Central memory CD8-positive, alpha-beta T cell (primary cell): ENCODE measurements at regions not wholly inside any gene's neighbourhood (a gene's known extent, or its start where the extent isn't known, plus 50 kb on each side); places are given as distances from the start of the nearest gene placed in this dataset.

Experiments used
- ATAC-seq: fragments of 150-1000 bp; cut with Tn5 transposase; replicated peaks from 2 replicates; pipeline ENCODE4 v1.10.0; 2022; ENCODE audit warnings: mild to moderate bottlenecking, moderate FRiP score, moderate number of reproducible peaks; ENCODE audit not compliant: poor library complexity, severe bottlenecking; ENCODE audit errors: extremely low read depth
- DNase-seq, 2 donors: peaks; one replicate each; pipeline ENCODE4 v3.0.0; 2021; ENCODE audit warnings: low spot score in 2 of 2
- H3K27ac Mint-ChIP-seq: one replicate; pipeline ENCODE4 v1.8.0; 2022; ENCODE audit warnings: low read depth, mild to moderate bottlenecking, moderate library complexity, mixed read lengths
- H3K27me3 Mint-ChIP-seq: one replicate; pipeline ENCODE4 v1.8.0; 2022; ENCODE audit warnings: mixed read lengths
- H3K36me3 Mint-ChIP-seq: one replicate; pipeline ENCODE4 v1.8.0; 2022; ENCODE audit warnings: mild to moderate bottlenecking, moderate library complexity, mixed read lengths; ENCODE audit not compliant: insufficient read depth
- H3K4me1 Mint-ChIP-seq: one replicate; pipeline ENCODE4 v1.8.0; 2022; ENCODE audit warnings: mixed read lengths
- H3K4me3 Mint-ChIP-seq: one replicate; pipeline ENCODE4 v1.8.0; 2022; ENCODE audit warnings: mild to moderate bottlenecking, moderate library complexity, mixed read lengths
- H3K9me3 Mint-ChIP-seq: one replicate; pipeline ENCODE4 v1.8.0; 2022; ENCODE audit warnings: mixed read lengths

DNA sequence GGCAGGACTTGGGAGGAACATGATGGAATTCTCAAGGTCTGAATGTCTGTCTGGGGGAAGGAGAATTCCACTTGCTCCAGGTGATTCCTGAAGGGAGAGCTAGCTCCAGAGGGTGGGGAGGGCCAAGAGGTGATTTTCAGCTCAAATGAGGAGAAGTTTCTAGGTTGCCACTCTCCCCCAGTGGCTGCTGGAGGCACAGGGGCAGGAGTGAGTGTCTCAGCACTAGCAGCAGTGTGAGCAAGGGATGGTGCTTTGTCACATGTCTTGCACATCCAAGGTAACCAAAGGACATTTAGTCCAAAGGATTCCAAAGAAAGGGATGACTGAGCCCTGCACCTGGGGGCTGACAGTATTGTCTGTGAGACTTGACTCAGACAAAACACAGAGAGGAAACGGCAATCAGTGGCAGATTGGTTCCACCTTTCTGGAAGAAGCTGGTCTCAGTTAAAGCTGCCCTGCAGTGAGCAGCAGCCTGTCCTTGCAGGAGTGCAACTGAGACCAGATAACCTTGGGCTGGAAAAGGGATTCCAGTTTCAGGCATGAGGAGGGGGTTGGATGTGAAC, 51.2 kb upstream of the PCBD1 start:
- ATAC-seq: no peak

DNA sequence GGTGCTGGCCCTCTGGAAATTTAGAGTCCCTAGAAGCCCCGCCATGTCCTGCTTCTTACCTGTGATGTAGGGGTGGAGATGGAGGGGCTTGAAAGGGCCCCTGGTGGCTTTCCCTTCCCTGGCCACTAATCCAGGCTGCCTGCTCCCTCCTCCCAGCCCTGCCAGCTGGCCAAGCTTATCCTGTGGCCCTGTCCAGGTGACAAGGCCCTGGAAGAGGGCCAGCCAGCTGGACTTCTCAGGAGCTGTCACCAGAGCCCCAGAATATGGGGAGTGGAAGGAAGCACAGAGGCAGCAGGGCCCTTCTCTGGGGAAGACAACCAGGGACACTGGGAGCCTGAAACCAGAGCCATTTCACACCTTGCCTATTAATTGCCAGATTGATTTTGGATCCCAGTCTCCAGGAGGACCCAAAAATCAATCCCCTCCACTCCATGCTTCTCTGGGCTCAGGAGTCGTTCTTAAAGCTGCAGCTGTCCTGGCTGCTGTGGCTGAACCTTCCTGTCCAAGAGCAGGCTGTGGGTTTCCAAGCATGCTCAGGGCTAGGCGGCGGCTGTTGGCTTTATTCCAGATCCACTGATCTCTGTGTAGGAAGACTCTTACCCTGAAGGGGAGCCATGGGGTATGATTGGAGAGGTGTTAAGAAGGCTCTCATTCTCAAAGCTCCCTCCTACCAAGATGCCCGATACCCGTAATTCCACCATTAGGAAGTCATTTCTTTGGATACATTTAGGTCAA, 52.6 kb upstream of the PCBD1 start:
- Mint-ChIP-seq H3K27me3 (peaks cover 18% of the 10 kb centered on the region), H3K9me3 (no peaks in the 10 kb centered on the region), H3K27ac (no peak overlapping the region), H3K4me3 (no peak overlapping the region), H3K4me1 (no peaks in the 10 kb centered on the region), H3K36me3 (no peaks in the 10 kb centered on the region)
- DNase-seq: no peak
- ATAC-seq: no peak

More for the DNA sequence above, 51.2 kb upstream of the PCBD1 start:
- Mint-ChIP-seq H3K27ac (no peak overlapping the region), H3K9me3 (no peaks in the 10 kb centered on the region), H3K27me3 (peaks cover 18% of the 10 kb centered on the region), H3K4me3 (no peak overlapping the region), H3K4me1 (no peaks in the 10 kb centered on the region), H3K36me3 (no peaks in the 10 kb centered on the region)
- no peak for DNase-seq

GRCh38 chr10:70942125-70942524, 53.8 kb upstream of the PCBD1 start:
- ATAC-seq (no peak), DNase-seq (no peak)
- H3K27me3 Mint-ChIP-seq: peaks cover 18% of the 10 kb centered on the region
- H3K9me3 Mint-ChIP-seq: no peaks in the 10 kb centered on the region
- H3K27ac Mint-ChIP-seq: no peak overlapping the region
- H3K4me1 Mint-ChIP-seq: no peaks in the 10 kb centered on the region
- no peaks in the 10 kb centered on the region for H3K36me3 Mint-ChIP-seq
- H3K4me3 Mint-ChIP-seq: no peak overlapping the region

DNA sequence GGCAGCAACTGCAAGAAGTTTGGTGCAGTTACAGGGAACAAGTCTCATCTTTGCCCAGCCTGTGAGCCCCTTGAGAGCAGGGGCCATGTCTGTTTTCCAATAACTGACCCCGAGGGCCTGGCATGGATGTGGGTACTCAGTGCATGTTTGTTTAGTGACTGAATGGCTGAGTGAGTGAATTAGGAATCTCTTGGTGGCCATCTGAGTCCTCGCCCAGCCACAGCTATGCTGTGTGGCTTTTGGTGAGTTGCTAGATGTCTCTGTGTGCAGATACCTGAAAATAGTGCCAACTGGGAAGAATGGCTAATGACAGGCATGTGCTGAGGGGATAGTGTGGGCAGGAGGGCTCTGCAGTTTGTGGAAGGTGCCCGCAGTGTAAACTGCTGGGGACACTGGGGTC, 54.4 kb upstream of the PCBD1 start:
- Mint-ChIP-seq H3K36me3 (no peaks in the 10 kb centered on the region), H3K27me3 (peaks cover 18% of the 10 kb centered on the region), H3K9me3 (no peaks in the 10 kb centered on the region), H3K4me3 (no peak overlapping the region), H3K4me1 (no peaks in the 10 kb centered on the region), H3K27ac (no peak overlapping the region)
- DNase-seq: no peak
- no peak for ATAC-seq

DNA sequence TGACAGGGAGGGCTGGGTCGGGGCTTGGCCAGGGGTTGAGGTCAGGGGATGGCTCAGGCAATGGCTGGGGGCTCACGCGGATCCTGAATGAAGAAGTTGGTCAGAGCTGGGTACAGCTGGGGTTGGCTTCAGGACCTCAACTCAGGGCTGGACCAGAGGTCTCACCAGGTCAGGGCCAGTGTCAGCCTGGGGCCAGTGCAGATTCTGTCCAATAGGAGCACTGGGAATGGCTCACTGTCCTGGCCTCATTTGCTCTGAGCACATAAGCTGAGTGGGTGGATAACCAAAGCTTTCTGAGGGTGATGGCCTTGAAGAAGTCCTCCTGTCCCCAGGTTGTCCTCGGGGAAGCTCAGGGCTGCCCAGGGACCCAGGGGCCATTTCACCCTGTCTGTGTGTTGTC, 54.9 kb upstream of the PCBD1 start:
- no peaks in the 10 kb centered on the region for H3K36me3 Mint-ChIP-seq
- H3K9me3 Mint-ChIP-seq: no peaks in the 10 kb centered on the region
- no peak for DNase-seq
- H3K27ac Mint-ChIP-seq: no peak overlapping the region
- ATAC-seq: no peak
- no peak overlapping the region for H3K4me3 Mint-ChIP-seq
- no peaks in the 10 kb centered on the region for H3K4me1 Mint-ChIP-seq
- peaks cover 18% of the 10 kb centered on the region for H3K27me3 Mint-ChIP-seq

- Mint-ChIP-seq H3K36me3 (no peaks in the 10 kb centered on the region), H3K4me3 (no peak overlapping the region), H3K4me1 (no peaks in the 10 kb centered on the region), H3K27me3 (peaks cover 18% of the 10 kb centered on the region), H3K27ac (no peak overlapping the region), H3K9me3 (no peaks in the 10 kb centered on the region)
- no peak for ATAC-seq
- no peak for DNase-seq
Observed at GRCh38 chr10:70943841-70944466, 55.6 kb upstream of the PCBD1 start.

- H3K9me3 Mint-ChIP-seq: no peaks in the 10 kb centered on the region
- no peaks in the 10 kb centered on the region for H3K4me1 Mint-ChIP-seq
- no peak for ATAC-seq
- H3K4me3 Mint-ChIP-seq: no peak overlapping the region
- H3K36me3 Mint-ChIP-seq: peaks cover 2% of the 10 kb centered on the region
- DNase-seq: no peak
- H3K27ac Mint-ChIP-seq: no peak overlapping the region
- no peaks in the 10 kb centered on the region for H3K27me3 Mint-ChIP-seq
Observed at GRCh38 chr10:70950037-70950436, 61.7 kb upstream of the PCBD1 start.

GRCh38 chr10:70950801-70951200, 62.4 kb upstream of the PCBD1 start:
- Mint-ChIP-seq H3K27me3 (no peaks in the 10 kb centered on the region), H3K9me3 (no peaks in the 10 kb centered on the region), H3K27ac (no peak overlapping the region), H3K4me1 (no peaks in the 10 kb centered on the region), H3K36me3 (peaks cover 2% of the 10 kb centered on the region), H3K4me3 (no peak overlapping the region)
- ATAC-seq (no peak), DNase-seq (no peak)

GRCh38 chr10:70952401-70952800, 64.0 kb upstream of the PCBD1 start:
- Mint-ChIP-seq H3K27me3 (no peaks in the 10 kb centered on the region), H3K36me3 (peaks cover 2% of the 10 kb centered on the region), H3K4me3 (no peak overlapping the region), H3K9me3 (no peaks in the 10 kb centered on the region), H3K27ac (no peak overlapping the region), H3K4me1 (no peaks in the 10 kb centered on the region)
- ATAC-seq (no peak), DNase-seq (no peak)

DNA sequence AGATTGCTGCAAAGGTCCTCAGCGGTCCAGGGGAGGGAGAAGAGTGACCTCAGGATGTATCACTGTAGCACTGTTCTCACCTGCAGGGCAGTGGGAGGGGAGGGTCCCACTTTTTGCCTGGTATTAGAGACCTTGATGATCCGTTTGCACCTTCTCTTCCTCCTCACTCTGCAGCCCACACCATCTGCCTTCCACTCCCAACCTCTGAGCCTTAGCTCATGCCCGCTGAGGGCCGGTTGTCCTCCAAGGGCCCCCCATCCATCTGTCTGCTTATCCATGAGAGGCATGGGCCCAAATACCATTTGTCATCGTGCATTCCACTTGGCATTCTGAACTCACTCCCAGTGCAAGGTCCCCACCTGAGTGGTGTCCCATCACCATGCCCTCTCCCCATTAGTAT, 64.6 kb upstream of the PCBD1 start:
- Mint-ChIP-seq H3K4me1 (no peaks in the 10 kb centered on the region), H3K27me3 (no peaks in the 10 kb centered on the region), H3K9me3 (no peaks in the 10 kb centered on the region), H3K27ac (no peak overlapping the region), H3K4me3 (no peak overlapping the region), H3K36me3 (peaks cover 2% of the 10 kb centered on the region)
- no peak for DNase-seq
- no peak for ATAC-seq

GRCh38 chr10:70954381-70955176, 66.2 kb upstream of the PCBD1 start:
- no peaks in the 10 kb centered on the region for H3K27me3 Mint-ChIP-seq

DNA sequence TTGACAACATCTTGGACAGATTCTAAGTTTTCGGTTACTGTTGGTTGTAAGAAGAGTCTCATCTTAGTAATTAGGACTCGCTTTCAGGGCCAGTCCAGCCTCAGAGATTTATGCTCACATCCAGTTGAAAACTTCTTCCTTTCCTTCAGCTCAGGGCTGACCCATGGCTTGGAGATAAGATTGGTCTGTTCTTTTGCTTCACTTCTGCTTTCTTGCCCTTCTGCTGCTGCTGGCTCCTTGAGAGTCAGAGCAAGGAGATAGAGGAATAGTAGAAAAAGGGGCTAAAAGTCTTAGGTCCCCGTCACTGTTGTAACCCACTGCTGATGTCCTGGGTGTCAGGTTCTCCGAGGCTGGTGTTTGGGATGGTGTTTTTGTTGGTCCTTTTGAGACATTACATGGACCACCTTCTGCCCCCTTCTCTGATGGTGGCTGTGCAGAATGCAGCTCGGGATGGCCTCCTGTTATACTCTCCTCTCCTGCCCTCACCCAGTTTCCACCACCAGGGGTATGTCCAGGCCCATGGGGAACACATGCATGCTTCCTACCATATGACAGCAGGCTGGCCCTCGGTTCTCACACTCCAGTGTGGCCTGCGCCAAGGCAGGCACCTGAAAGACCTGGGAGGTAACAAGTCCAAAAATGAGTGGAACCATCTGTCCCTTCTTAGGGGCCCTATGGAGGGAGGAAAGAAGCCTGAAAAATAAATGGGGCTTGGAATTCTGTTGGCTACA, 67.8 kb upstream of the PCBD1 start:
- no peaks in the 10 kb centered on the region for H3K27me3 Mint-ChIP-seq
- no peak overlapping the region for H3K27ac Mint-ChIP-seq
- H3K9me3 Mint-ChIP-seq: no peaks in the 10 kb centered on the region
- H3K4me3 Mint-ChIP-seq: no peak overlapping the region
- peaks cover 2% of the 10 kb centered on the region for H3K36me3 Mint-ChIP-seq
- DNase-seq (no peak), ATAC-seq (no peak)
- H3K4me1 Mint-ChIP-seq: no peaks in the 10 kb centered on the region

More at GRCh38 chr10:70954381-70955176, 66.2 kb upstream of the PCBD1 start:
- H3K4me3 Mint-ChIP-seq: no peak overlapping the region
- H3K9me3 Mint-ChIP-seq: no peaks in the 10 kb centered on the region
- H3K27ac Mint-ChIP-seq: no peak overlapping the region
- no peak for ATAC-seq
- no peaks in the 10 kb centered on the region for H3K4me1 Mint-ChIP-seq
- DNase-seq: no peak
- H3K36me3 Mint-ChIP-seq: peaks cover 2% of the 10 kb centered on the region
